Esophagus muscularis mucosa (tissue), 4 donors: ENCODE measurements at regions not wholly inside any gene's neighbourhood (a gene's known extent, or its start where the extent isn't known, plus 50 kb on each side); places are given as distances from the start of the nearest gene placed in this dataset.

Experiments used
- EP300 ChIP-seq: sonication (generic); formaldehyde crosslinking; IDR thresholded peaks from one replicate; pipeline ENCODE4 v1.6.1; 2017; ENCODE audit warnings: antibody characterized with exemption
- POLR2A ChIP-seq: fragments of 450-650 bp; IDR thresholded peaks from one replicate; pipeline ENCODE4 v1.6.1; 2017; ENCODE audit warnings: antibody characterized with exemption, moderate library complexity, mild to moderate bottlenecking, low read depth
- TF ChIP-seq, protein P1 (sequence below), 3 experiments: fragments of 200-600 bp in 2 of 3; fragments of 450-650 bp in 1 of 3; sonication (generic) in 2 of 3; IDR thresholded peaks; one replicate each; pipeline ENCODE4 v1.5.1; 2017 to 2019; ENCODE audit warnings: antibody characterized with exemption in 3 of 3, mild to moderate bottlenecking in 2 of 3, moderate library complexity in 1 of 3

DNA sequence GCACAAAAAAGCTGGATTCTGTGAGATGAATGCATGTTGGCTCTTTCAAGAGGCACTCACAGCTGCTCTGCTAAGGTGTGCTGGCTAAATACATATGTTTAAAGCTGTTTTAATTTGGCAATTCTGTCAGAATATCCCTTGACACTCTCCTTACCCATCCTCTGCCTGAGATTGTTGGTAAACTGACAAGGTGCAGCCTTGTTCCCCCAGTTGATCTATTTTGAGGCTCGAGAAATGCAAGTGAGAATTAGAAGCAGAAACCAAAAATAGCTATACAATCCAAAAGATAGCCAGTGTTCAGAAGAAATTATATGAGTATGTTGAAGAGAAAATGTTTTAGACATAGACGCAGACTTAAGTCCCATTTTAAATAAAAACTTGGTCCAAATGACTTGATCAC is 971.7 kb upstream of the GYPC start:
- TF ChIP-seq, protein P1, sequence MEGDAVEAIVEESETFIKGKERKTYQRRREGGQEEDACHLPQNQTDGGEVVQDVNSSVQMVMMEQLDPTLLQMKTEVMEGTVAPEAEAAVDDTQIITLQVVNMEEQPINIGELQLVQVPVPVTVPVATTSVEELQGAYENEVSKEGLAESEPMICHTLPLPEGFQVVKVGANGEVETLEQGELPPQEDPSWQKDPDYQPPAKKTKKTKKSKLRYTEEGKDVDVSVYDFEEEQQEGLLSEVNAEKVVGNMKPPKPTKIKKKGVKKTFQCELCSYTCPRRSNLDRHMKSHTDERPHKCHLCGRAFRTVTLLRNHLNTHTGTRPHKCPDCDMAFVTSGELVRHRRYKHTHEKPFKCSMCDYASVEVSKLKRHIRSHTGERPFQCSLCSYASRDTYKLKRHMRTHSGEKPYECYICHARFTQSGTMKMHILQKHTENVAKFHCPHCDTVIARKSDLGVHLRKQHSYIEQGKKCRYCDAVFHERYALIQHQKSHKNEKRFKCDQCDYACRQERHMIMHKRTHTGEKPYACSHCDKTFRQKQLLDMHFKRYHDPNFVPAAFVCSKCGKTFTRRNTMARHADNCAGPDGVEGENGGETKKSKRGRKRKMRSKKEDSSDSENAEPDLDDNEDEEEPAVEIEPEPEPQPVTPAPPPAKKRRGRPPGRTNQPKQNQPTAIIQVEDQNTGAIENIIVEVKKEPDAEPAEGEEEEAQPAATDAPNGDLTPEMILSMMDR (IDR thresholded peaks at IDR 0.05), result no peak
- TF ChIP-seq POLR2A (no peak), EP300 (no peak)
